ENCODE measurements at regions not wholly inside any gene's neighbourhood (a gene's known extent, or its start where the extent isn't known, plus 50 kb on each side); places are given as distances from the start of the nearest gene placed in this dataset.

GRCh38 chrX:40388441-40388840 lies 192.3 kb upstream of the ATP6AP2 start:
- Histone ChIP-seq H4K20me1 (ENCODE audit: control insufficient read depth, insufficient read depth) (no peaks in the 10 kb centered on the region), H3K4me1 (ENCODE audit: control insufficient read depth, insufficient read depth, low read length) (no peaks in the 10 kb centered on the region; the same call in 1 of the 2 replicates), H3K9me3 (replicated peaks; ENCODE audit: control insufficient read depth, insufficient read depth, low read length) (peaks cover 1% of the 10 kb centered on the region; the same call in 1 of the 3 replicates), H3K79me2 (ENCODE audit: control insufficient read depth, insufficient read depth, low read length) (no peaks in the 10 kb centered on the region), H3K36me3 (ENCODE audit: control insufficient read depth in 2 of 2, insufficient read depth in 2 of 2, low read length in 1 of 2) (no peaks in the 10 kb centered on the region), H3K4me2 (ENCODE audit: control insufficient read depth, insufficient read depth) (no peak overlapping the region), H3K4me3 (no peak overlapping the region), H3K27me3 (replicated peaks in 1 of 2; ENCODE audit: control insufficient read depth in 2 of 2, insufficient read depth in 2 of 2, low read length in 1 of 2) (no peaks in the 10 kb centered on the region), H3K27ac (ENCODE audit: control insufficient read depth, insufficient read depth) (no peak overlapping the region), H3K9ac (ENCODE audit: control insufficient read depth, insufficient read depth, low read length) (no peak overlapping the region), H2AFZ (ENCODE audit: control insufficient read depth, low read depth, low read length) (no peak overlapping the region)
- ATAC-seq, result no peak
- in situ Hi-C loops (cut with MboI) (no loop called here), intact Hi-C loops (cut with micrococcal nuclease; ENCODE audit: unreplicated experiment) (no loop called here)
- DNase-seq (ENCODE audit: low read depth, low spot score), result no peak
- RAD21 ChIA-PET (ENCODE audit: unreplicated experiment), result no interaction called here
- no peak for FAIRE-seq
- WGBS (ENCODE audit: insufficient coverage, insufficient replicate concordance, low lambda C conversion rate, missing lambda C conversion rate), result 39% methylated on average over 5 of the region's 5 CpGs
- CTCF ChIA-PET, result no interaction called here
- POLR2A ChIA-PET, result no interaction called here
- SMC1A ChIA-PET (ENCODE audit: uncharacterized antibody, unreplicated experiment), result no interaction called here
- BruUV-seq (replicated peaks), result no TSS peak
- TF ChIP-seq SMAD5 (IDR thresholded peaks at IDR 0.05; ENCODE audit: low read depth), result no peak
- TF ChIP-seq USF1 (IDR thresholded peaks at IDR 0.05; ENCODE audit: borderline replicate concordance, extremely low read length, insufficient read depth, low read depth, low read length), result no peak
- TF ChIP-seq PAX8 (IDR thresholded peaks at IDR 0.05), result no peak
- no peak for TF ChIP-seq SIX5 (IDR thresholded peaks at IDR 0.05; ENCODE audit: low read depth, low read length, severe bottlenecking)
- TF ChIP-seq WRNIP1 (IDR thresholded peaks at IDR 0.05; ENCODE audit: borderline replicate concordance, low read depth, low read length), result no peak
- TF ChIP-seq RELB (IDR thresholded peaks at IDR 0.05; ENCODE audit: low read depth), result no peak
- TF ChIP-seq SP1 (IDR thresholded peaks at IDR 0.05; ENCODE audit: low read depth, low read length), result no peak
- TF ChIP-seq TAF1 (IDR thresholded peaks at IDR 0.05; ENCODE audit: borderline replicate concordance, low read depth, low read length), result no peak
- no peak for TF ChIP-seq NFIC (IDR thresholded peaks at IDR 0.05; ENCODE audit: low read depth, low read length)
- no peak for TF ChIP-seq MAX (IDR thresholded peaks at IDR 0.05; ENCODE audit: low read depth, low read length)
- no peak for TF ChIP-seq BHLHE40 (IDR thresholded peaks at IDR 0.05; ENCODE audit: borderline replicate concordance in 1 of 2, low read depth in 2 of 2, low read length in 1 of 2)
- no peak for TF ChIP-seq MYC (IDR thresholded peaks at IDR 0.05; ENCODE audit: insufficient read depth, insufficient read length, insufficient replicate concordance, low read length, severe bottlenecking)
- TF ChIP-seq CEBPZ (IDR thresholded peaks at IDR 0.05; ENCODE audit: low read depth, low read length), result no peak
- no peak for TF ChIP-seq PKNOX1 (IDR thresholded peaks at IDR 0.05)
- TF ChIP-seq NKRF (conservative IDR thresholded peaks at IDR 0.05), result no peak
- TF ChIP-seq CHD4 (IDR thresholded peaks at IDR 0.05), result no peak
